Activated CD4-positive, alpha-beta T cell treated with anti-CD3 and anti-CD28 coated beads, Interleukin-2, Interleukin-6, amounts not matched to agents 100 ng/mL and 50 ng/mL, durations not matched to agents 16 hours and 8 hours (primary cell): ENCODE measurements at regions not wholly inside any gene's neighbourhood (a gene's known extent, or its start where the extent isn't known, plus 50 kb on each side); places are given as distances from the start of the nearest gene placed in this dataset.

Experiments
- DNase-seq: peaks from one replicate; pipeline ENCODE4 v3.0.0-alpha.2; 2020

- DNase-seq, result no peak
Observed at GRCh38 chr11:37558619-37559210, 960.7 kb upstream of the RAG2 start.

GRCh38 chr11:37557990-37558389 lies 960.0 kb upstream of the RAG2 start:
- DNase-seq, result no peak

GRCh38 chr11:37552284-37552683 lies 954.2 kb upstream of the RAG2 start:
- no peak for DNase-seq

DNA sequence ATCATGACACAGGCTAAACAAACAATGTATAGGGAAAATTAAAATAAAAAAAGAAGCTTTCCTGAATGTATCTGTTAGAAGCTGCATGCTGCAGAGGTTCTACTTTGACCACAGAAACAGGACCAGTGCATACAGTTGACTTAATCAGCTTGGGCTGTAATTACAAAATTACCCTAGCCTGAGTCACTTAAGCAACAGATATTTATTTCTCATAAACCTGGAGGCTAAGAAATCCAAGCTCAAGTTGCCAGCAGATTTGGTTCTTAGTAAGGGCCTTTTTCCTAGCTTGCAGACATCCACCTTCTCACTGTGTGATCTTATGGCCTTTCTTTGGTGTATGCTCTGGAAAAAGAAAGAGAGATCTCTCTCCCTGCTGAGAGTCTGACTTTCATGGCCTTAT lies 946.5 kb upstream of the RAG2 start:
- no peak for DNase-seq

- no peak for DNase-seq
Observed at GRCh38 chr11:37533830-37534229, 935.8 kb upstream of the RAG2 start.

GRCh38 chr11:37533087-37533486 lies 935.1 kb upstream of the RAG2 start:
- DNase-seq, result no peak

DNA sequence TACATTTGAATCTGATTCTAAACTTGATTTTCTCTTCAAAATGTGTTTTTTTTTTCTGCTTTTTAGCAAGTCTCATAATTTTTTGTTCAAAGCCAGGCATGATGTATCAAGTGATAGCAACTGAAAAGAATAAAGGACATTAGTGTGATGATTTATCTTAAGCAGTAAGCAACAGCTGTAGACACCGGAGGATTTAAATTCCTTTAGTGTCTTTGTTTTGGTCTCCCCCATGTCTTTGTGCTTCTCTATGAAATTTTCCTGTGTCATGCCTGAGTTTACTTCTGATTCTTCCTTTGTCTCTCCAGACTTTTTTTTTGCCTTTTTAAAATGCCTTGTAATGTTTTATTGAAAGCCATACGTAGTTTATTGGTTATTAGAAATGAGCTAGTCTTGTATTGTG lies 934.2 kb upstream of the RAG2 start:
- no peak for DNase-seq

DNA sequence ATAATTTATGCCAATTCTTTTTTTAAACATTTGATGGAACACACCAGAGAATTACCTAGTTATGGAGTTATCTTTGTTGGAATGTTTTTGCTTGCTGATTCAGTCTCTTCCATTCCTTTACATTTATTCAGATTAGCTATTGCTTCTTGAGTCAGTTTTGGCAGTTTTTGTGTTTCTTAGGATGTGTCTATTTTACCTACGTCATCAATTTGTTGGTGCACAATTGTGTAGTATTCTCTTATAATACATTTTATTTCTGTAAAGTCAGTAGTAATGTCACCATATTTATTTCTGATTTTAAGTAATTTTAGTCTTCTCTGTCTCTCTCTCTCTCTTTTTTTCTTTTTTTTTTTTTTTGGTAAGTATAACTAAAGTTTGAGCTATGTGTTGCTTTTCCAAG lies 929.5 kb upstream of the RAG2 start:
- no peak for DNase-seq

GRCh38 chr11:37525336-37525735 lies 927.3 kb upstream of the RAG2 start:
- no peak for DNase-seq

- no peak for DNase-seq
Observed at GRCh38 chr11:37519781-37520180, 921.7 kb upstream of the RAG2 start.

DNA sequence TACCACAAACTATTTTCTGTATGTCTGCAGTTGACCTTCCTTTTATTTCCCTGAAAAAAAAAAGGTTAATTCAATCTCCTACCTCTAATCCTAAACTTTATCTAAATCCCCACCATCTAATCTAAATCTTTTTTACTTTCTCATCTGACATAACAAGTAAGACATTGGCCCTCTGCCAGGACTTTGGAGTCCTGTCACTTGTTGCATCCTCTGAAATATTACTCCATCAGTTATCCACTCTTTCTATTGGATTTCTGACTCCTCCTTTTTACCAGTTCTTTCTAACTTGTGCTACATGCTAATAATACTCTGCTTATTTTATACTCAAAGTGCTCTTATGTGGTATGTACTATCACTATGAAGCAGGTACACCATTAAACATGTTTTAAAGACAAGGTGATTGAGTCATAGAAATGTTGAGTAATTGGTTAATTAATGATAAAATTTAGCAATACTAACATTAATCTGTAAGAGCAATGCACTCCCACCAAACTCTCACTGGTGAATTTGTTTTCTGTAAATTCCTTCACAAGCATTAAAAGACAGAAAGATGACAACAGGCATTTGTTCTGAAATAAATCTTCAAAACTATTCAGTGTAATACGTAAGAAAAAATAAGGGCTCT lies 914.2 kb upstream of the RAG2 start:
- no peak for DNase-seq

DNA sequence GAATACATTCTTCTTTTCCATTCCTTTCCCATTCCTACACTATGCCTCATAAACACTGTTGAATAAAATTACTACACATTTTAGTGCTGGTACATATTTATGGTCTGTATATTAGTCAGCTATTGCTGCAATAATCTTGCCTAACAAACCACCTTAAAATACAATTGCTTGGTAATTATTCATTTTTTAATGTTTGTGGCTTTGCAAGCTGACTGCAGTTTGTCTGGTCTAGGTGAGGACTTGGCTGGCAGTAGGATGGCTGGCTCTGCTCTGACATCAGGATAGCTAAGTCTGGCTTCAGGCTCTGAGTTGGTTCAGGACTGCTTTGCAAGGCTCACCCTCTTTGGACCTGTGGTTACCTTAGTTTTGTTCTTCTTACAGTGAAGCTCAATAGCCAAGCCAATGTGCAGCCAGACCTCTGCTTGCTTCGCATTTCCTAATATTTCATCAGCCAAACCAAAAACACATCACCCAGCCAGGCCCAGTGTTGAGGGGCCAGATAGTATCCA lies 913.4 kb upstream of the RAG2 start:
- no peak for DNase-seq

DNA sequence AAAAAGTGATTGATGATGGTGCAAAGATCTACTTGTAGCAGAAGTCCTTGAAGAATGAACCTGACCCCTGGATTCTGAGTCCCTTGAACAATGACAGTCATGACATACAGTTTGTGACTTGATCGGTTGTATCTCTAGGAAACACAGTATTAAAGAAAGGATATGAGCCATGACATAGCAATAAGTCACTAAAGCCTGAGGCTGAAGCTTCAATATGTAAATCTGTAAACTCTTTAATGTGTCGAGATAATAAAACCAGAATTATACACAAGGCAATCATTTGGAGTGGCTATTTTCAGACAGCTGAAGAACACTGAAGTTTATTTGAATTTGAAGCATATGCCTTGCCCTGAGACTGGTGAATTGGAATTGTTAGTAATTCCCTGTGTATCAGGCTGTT lies 911.5 kb upstream of the RAG2 start:
- no peak for DNase-seq

DNA sequence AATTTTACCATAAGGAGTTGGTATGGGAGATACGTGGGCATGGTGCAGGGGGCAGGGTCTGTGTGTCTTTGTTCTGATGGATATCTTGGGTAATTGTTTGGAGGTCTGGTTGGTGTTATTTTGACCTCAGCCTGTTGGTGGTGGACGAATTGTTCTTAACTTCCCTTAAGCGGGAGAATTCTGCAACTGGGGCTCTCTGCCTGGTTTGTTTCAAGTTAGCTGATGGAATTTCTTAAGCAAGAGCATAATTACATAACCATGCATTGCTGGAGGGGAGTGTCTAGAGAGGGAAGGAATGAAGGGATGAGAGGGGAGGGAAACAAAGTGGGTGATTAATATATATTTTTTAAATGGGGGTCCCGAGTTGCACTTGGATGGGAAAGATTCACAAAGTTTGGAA lies 908.5 kb upstream of the RAG2 start:
- DNase-seq, result no peak

GRCh38 chr11:37505406-37505805 lies 907.4 kb upstream of the RAG2 start:
- no peak for DNase-seq

- DNase-seq, result no peak
Observed at GRCh38 chr11:37504921-37505320, 906.9 kb upstream of the RAG2 start.

DNA sequence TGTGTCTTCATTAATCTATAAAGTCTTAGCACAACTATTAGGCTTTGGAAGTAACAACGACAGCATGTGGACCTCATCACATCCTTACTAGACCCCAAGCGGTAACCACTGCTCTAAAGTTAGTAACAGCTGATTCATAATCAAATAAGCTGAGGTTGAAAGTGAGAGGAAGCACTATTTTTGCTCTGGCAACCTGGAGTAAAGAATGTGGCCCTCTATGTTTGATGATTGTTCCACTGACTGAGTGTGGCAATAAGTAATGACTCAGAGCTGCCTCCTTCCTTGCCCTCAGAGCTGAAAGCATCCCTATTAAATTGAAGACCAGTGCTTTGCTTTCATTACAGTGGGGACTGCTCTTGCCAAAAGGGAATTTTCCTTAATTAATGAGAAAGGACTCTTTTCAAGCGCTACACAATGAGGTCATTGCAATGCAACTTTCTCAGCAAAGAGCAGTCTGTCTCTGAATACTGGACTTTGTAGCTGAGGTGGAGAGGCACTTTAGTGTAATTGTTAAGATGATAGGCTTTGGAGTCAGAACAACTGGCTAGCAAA lies 906.1 kb upstream of the RAG2 start:
- peak; percentile 56 for DNase-seq

- DNase-seq, result no peak
Observed at GRCh38 chr11:37503411-37504059, 905.5 kb upstream of the RAG2 start.

GRCh38 chr11:37502202-37502601 lies 904.2 kb upstream of the RAG2 start:
- no peak for DNase-seq

- no peak for DNase-seq
Observed at GRCh38 chr11:37500425-37500824, 902.4 kb upstream of the RAG2 start.

DNA sequence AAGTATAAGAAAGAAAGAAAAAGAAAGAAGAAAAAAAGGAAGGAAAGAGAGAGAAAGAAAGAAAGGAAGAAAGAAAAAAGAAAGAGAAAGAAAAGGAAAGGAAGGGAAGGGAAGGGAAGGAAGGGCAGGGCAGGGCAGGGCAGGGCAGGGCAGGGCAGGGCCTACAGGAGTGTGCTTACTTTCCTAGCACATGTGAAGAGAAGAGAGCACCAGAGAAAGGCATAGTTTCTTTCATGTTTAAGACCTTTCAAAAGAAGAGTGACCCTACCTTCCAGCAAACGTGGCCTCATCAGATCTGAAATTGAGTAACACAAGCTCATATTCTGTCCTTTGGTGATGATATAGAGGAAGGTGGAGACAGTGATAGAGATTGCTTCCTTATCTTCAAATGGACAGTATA lies 899.3 kb upstream of the RAG2 start:
- no peak for DNase-seq

- no peak for DNase-seq
Observed at GRCh38 chr11:37496201-37496600, 898.2 kb upstream of the RAG2 start.

DNA sequence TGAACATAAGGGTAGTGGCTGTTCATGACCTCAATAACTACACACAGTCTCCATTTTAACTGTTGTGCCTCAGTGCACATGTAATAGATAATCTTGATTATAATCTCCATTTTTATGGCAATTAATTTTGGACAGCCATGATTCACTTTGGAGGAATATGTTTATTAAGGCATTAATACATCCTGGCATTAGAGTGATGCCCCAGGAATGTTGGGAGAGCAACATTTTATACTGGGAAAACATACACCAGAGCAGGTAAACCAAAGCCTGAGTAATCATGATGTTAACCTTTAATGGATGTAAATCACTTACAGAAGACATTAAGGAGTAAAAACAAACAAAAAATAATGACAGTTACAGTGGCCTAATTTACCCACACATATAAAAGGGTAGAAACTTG lies 886.3 kb upstream of the RAG2 start:
- no peak for DNase-seq

GRCh38 chr11:37483761-37484160 lies 885.7 kb upstream of the RAG2 start:
- DNase-seq, result no peak
